HepG2 (cell line): ENCODE measurements at regions not wholly inside any gene's neighbourhood (a gene's known extent, or its start where the extent isn't known, plus 50 kb on each side); places are given as distances from the start of the nearest gene placed in this dataset.

Experiments used
- ATAC-seq: fragments of 200-7000 bp; cut with Tn5 transposase; 3 replicates; pipeline ENCODE4 v1.9.1; 2020; ENCODE audit warnings: mild to moderate bottlenecking, moderate library complexity
- BruUV-seq: library from RNA; stranded (reverse); fragments of 400-500 nt; replicated peaks from 2 replicates; lab custom pipeline; 2021; lab: Mats Ljungman, UMichigan
- CTCF ChIA-PET: fragments of 300-600 bp; formaldehyde crosslinking; extraction: SDS; loops from one replicate; lab custom pipeline; 2021; ENCODE audit warnings: low total read pairs, inconsistent platforms, low intra/inter-chr PET ratio; lab: Yijun Ruan, JAX
- POLR2A ChIA-PET: fragments of 350-600 bp; sonication (Branson Sonifier 250); formaldehyde crosslinking; loops from one replicate; lab custom pipeline; 2020; ENCODE audit warnings: antibody characterized with exemption, inconsistent platforms; lab: Yijun Ruan, JAX
- DNase-seq: peaks from one replicate; pipeline ENCODE4 v3.0.0-alpha.2; 2015; ENCODE audit warnings: low spot score
- FAIRE-seq: peaks from 3 replicates; lab custom pipeline; 2011; peaks lifted over from hg19 to GRCh38; lab: Jason Lieb, UNC
- H2AFZ ChIP-seq: one replicate; pipeline ENCODE4 v1.6.1; 2011; ENCODE audit warnings: low read length, inconsistent platforms
- H3K27ac ChIP-seq: fragments of 300-600 bp; 3 replicates; pipeline ENCODE4 v1.8.0; 2011; ENCODE audit warnings: mixed run types, mild to moderate bottlenecking, mixed read lengths, low read length, inconsistent platforms; ENCODE audit not compliant: insufficient read depth; ENCODE audit errors: extremely low read length
- H3K27me3 ChIP-seq, 2 experiments: fragments of 200-600 bp in 1 of 2; 2 replicates in 1 of 2; 3 replicates in 1 of 2; pipeline versions ENCODE4 v1.6.0 to v1.8.0; 2011; ENCODE audit warnings: low read length in 2 of 2, mild to moderate bottlenecking in 2 of 2, moderate library complexity in 2 of 2, inconsistent platforms in 1 of 2; ENCODE audit not compliant: insufficient read depth in 2 of 2, control insufficient read depth in 1 of 2
- H3K36me3 ChIP-seq, 2 experiments: fragments of 200-600 bp in 1 of 2; replicated peaks in 1 of 2; 2 replicates in 1 of 2; 3 replicates in 1 of 2; pipeline versions ENCODE4 v1.5.1 to v1.8.0; 2011; ENCODE audit warnings: low read length in 2 of 2, inconsistent platforms in 1 of 2; ENCODE audit not compliant: insufficient read depth in 2 of 2, control insufficient read depth in 1 of 2
- H3K4me1 ChIP-seq: 2 replicates; pipeline ENCODE4 v1.5.1; 2012; ENCODE audit warnings: low read length, inconsistent platforms; ENCODE audit not compliant: insufficient read depth
- H3K4me2 ChIP-seq: 2 replicates; pipeline ENCODE4 v1.6.0; 2011; ENCODE audit warnings: low read depth, low read length, inconsistent platforms
- H3K4me3 ChIP-seq, 3 experiments: fragments of 200-600 bp in 1 of 3; sonication (generic), shearing (Covaris generic) in 1 of 3; replicated peaks in 1 of 3; 2 replicates each; pipeline ENCODE4 v1.5.1; 2011 to 2016; ENCODE audit warnings: low read length in 3 of 3, inconsistent platforms in 2 of 3, low read depth in 2 of 3, mild to moderate bottlenecking in 2 of 3, control low read depth in 1 of 3, mixed read lengths in 1 of 3; ENCODE audit not compliant: insufficient read depth in 1 of 3
- H3K79me2 ChIP-seq: one replicate; pipeline ENCODE4 v1.6.1; 2011; ENCODE audit warnings: low read length, inconsistent platforms; ENCODE audit not compliant: insufficient read depth
- H3K9ac ChIP-seq: 2 replicates; pipeline ENCODE4 v1.6.0; 2011; ENCODE audit warnings: mild to moderate bottlenecking, low read depth, low read length, inconsistent platforms; ENCODE audit not compliant: insufficient read depth
- H3K9me3 ChIP-seq: 2 replicates; pipeline ENCODE4 v1.5.1; 2012; ENCODE audit warnings: mild to moderate bottlenecking, low read length
- H4K20me1 ChIP-seq: 2 replicates; pipeline ENCODE4 v1.6.0; 2011; ENCODE audit warnings: inconsistent platforms, mild to moderate bottlenecking, low read length, moderate library complexity; ENCODE audit not compliant: insufficient read depth
- SMC3 ChIP-seq: IDR thresholded peaks from 2 replicates; pipeline ENCODE4 v1.6.1; 2011; ENCODE audit warnings: low read length, improper control_type of control experiment
- STAG1 ChIP-seq: sonication (generic); formaldehyde crosslinking; IDR thresholded peaks from 2 replicates; pipeline ENCODE4 v1.4.0; 2020; ENCODE audit warnings: missing genetic modification reagents
- SUZ12 ChIP-seq: fragments of 150-350 bp; IDR thresholded peaks from 2 replicates; pipeline ENCODE4 v1.6.1; 2014; ENCODE audit warnings: low read depth, low read length
- ZNF253 ChIP-seq: sonication (generic); formaldehyde crosslinking; IDR thresholded peaks from 2 replicates; pipeline ENCODE4 v1.8.0; 2022; ENCODE audit warnings: mild to moderate bottlenecking, missing genetic modification reagents, borderline replicate concordance
- ZNF644 ChIP-seq: IDR thresholded peaks from 2 replicates; pipeline ENCODE4 v1.6.1; 2016; ENCODE audit warnings: low read depth
- WGBS: methylation state at CpG from one replicate; pipeline ENCODE4 v1.1.6; 2017; ENCODE audit warnings: low lambda C conversion rate; 5-methylcytosine and 5-hydroxymethylcytosine counted together
- in situ Hi-C: cut with HindIII; loops from 2 replicates; pipeline ENCODE4 v1.10.0; 2017; ENCODE audit warnings: low pct_unique_long_range_greater_than_20kb; ENCODE audit not compliant: extremely low pct_ligation_motif_present
- intact Hi-C: fragments of 100-400 bp; cut with micrococcal nuclease; formaldehyde crosslinking; loops from one replicate; pipeline ENCODE4 v1.10.0; 2022; ENCODE audit not compliant: unreplicated experiment
- TF ChIP-seq, protein P1 (sequence below): sonication (generic); formaldehyde crosslinking; IDR thresholded peaks from 2 replicates; pipeline ENCODE4 v1.5.0; 2020; ENCODE audit warnings: mild to moderate bottlenecking, missing genetic modification reagents, moderate library complexity

DNA sequence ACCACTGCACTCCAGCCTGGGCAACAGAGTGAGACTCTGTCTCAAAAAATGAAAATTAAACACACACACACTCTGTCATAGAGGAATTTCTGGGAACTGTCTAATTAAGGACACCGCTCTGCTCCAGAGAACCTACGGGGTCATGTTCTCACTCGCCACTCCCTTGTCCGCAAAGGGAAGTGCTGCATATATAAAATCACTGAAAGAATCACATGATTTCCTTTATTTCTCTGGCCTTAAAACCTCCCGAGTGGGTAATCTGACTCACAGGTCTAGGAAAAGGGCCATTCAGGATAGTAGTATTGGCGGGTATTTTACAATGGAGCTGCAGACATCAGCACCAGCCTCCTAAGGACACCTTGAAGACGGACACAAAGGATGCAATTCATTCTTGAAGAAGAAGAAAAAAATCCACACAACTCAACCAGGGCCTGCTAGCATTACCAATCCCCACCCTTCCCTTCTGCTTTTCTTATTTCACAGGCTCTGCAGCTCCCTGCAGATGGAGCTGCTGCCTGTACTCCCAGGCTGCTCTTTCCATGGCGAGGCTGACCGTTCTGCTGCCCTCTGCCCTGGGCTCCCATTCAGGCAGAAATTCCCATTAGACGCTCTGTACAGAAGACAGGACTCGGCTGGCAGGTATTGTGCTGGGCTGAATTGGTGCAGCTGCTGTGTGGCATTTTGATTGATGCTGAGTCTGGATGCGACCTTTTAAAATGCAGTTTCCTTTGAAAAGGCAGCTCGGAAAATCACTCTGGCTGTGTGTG is 53.3 kb upstream of the FAM89A start:
- intact Hi-C loops (loop anchor here (2.0 to 5.0 kb wide), 2 partner anchors 177 to 296 kb away; no protein-coding TSS in a partner anchor), in situ Hi-C loops (loop anchor here (10.0 kb wide), 1 partner anchor 121 kb away; no protein-coding TSS in a partner anchor)
- CTCF ChIA-PET = no interaction called here
- 52% methylated on average over 13 of the region's 13 CpGs for WGBS
- BruUV-seq = no TSS peak
- POLR2A ChIA-PET = no interaction called here
- H4K20me1 ChIP-seq = no peaks in the 10 kb centered on the region
- H3K4me1 ChIP-seq = no peaks in the 10 kb centered on the region
- no peak overlapping the region for H3K4me3 ChIP-seq
- no peak overlapping the region for H2AFZ ChIP-seq
- no peak overlapping the region for H3K9ac ChIP-seq
- no peaks in the 10 kb centered on the region for H3K79me2 ChIP-seq
- ATAC-seq (peak; percentile 76), DNase-seq (no peak), FAIRE-seq (no peak)
- no peaks in the 10 kb centered on the region; a peak in 1 of 5 replicates for H3K27me3 ChIP-seq
- H3K9me3 ChIP-seq = no peaks in the 10 kb centered on the region
- TF ChIP-seq, protein P1, sequence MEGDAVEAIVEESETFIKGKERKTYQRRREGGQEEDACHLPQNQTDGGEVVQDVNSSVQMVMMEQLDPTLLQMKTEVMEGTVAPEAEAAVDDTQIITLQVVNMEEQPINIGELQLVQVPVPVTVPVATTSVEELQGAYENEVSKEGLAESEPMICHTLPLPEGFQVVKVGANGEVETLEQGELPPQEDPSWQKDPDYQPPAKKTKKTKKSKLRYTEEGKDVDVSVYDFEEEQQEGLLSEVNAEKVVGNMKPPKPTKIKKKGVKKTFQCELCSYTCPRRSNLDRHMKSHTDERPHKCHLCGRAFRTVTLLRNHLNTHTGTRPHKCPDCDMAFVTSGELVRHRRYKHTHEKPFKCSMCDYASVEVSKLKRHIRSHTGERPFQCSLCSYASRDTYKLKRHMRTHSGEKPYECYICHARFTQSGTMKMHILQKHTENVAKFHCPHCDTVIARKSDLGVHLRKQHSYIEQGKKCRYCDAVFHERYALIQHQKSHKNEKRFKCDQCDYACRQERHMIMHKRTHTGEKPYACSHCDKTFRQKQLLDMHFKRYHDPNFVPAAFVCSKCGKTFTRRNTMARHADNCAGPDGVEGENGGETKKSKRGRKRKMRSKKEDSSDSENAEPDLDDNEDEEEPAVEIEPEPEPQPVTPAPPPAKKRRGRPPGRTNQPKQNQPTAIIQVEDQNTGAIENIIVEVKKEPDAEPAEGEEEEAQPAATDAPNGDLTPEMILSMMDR (CRISPR knock-in tag) = peak; percentile 43
- TF ChIP-seq SUZ12 (no peak), STAG1 (CRISPR knock-in tag) (peak; percentile 51), ZNF253 (CRISPR knock-in tag) (no peak), ZNF644 (CRISPR knock-in tag) (no peak), SMC3 (peak; percentile 7; the same call in 1 of the 2 replicates)
- no peaks in the 10 kb centered on the region for H3K36me3 ChIP-seq
- H3K4me2 ChIP-seq = no peak overlapping the region
- H3K27ac ChIP-seq = no peak overlapping the region
